ENCODE measurements at regions not wholly inside any gene's neighbourhood (a gene's known extent, or its start where the extent isn't known, plus 50 kb on each side); places are given as distances from the start of the nearest gene placed in this dataset.

- Mint-ChIP-seq H3K36me3 (no peaks in the 10 kb centered on the region), H3K4me3 (no peak overlapping the region), H3K27ac (no peak overlapping the region), H3K27me3 (no peaks in the 10 kb centered on the region), H3K9me3 (peaks cover 4% of the 10 kb centered on the region), H3K4me1 (ENCODE audit: unreplicated experiment) (no peaks in the 10 kb centered on the region)
- DNase-seq (ENCODE audit: extremely low spot score, unreplicated experiment) = no peak
- no peak for TF ChIP-seq CTCF (conservative IDR thresholded peaks at IDR 0.05)
These were observed 58.8 kb upstream of the ATP6AP2 start for GRCh38 chrX:40521868-40522450.

GRCh38 chrX:40514376-40514775 is 66.4 kb upstream of the ATP6AP2 start:
- DNase-seq (ENCODE audit: extremely low spot score, unreplicated experiment) = no peak
- H3K4me1 Mint-ChIP-seq (ENCODE audit: unreplicated experiment) = no peaks in the 10 kb centered on the region
- H3K27ac Mint-ChIP-seq = no peak overlapping the region
- no peak for TF ChIP-seq CTCF (conservative IDR thresholded peaks at IDR 0.05)
- no peaks in the 10 kb centered on the region for H3K36me3 Mint-ChIP-seq
- no peak overlapping the region for H3K4me3 Mint-ChIP-seq
- H3K9me3 Mint-ChIP-seq = peaks cover 4% of the 10 kb centered on the region
- no peaks in the 10 kb centered on the region for H3K27me3 Mint-ChIP-seq

DNA sequence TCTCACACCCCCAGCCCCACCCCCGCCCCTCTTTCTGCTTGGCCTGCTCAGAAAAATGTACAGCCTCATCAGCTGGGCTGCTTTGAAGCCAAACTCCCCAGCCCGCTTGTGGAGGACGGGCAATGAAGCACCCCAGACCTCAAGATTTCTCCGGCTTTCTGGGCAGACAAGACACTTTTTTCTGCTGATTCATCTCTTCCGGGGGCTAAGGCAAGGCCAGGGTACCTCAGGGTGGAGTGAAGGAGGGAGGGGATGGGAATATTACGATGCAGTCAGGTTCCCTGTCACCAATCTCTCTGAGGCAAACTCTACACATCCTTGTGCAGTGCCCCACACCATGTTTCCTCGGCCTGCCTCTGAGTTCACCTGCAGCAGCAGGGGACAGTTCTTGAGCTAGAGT is 66.9 kb upstream of the ATP6AP2 start:
- H3K36me3 Mint-ChIP-seq = no peaks in the 10 kb centered on the region
- no peak for DNase-seq (ENCODE audit: extremely low spot score, unreplicated experiment)
- H3K9me3 Mint-ChIP-seq = peaks cover 4% of the 10 kb centered on the region
- H3K27me3 Mint-ChIP-seq = no peaks in the 10 kb centered on the region
- H3K4me1 Mint-ChIP-seq (ENCODE audit: unreplicated experiment) = no peaks in the 10 kb centered on the region
- H3K27ac Mint-ChIP-seq = no peak overlapping the region
- no peak overlapping the region for H3K4me3 Mint-ChIP-seq
- no peak for TF ChIP-seq CTCF (conservative IDR thresholded peaks at IDR 0.05)

- no peaks in the 10 kb centered on the region for H3K36me3 Mint-ChIP-seq
- H3K4me1 Mint-ChIP-seq (ENCODE audit: unreplicated experiment) = no peaks in the 10 kb centered on the region
These were observed 67.8 kb upstream of the ATP6AP2 start for GRCh38 chrX:40513012-40513411.

GRCh38 chrX:40511258-40511657 is 69.5 kb upstream of the ATP6AP2 start:
- H3K4me1 Mint-ChIP-seq (ENCODE audit: unreplicated experiment) = no peaks in the 10 kb centered on the region
- H3K27me3 Mint-ChIP-seq = no peaks in the 10 kb centered on the region
- H3K36me3 Mint-ChIP-seq = no peaks in the 10 kb centered on the region
- no peak for DNase-seq (ENCODE audit: extremely low spot score, unreplicated experiment)
- H3K27ac Mint-ChIP-seq = no peak overlapping the region
- no peak for TF ChIP-seq CTCF (conservative IDR thresholded peaks at IDR 0.05)
- no peak overlapping the region for H3K4me3 Mint-ChIP-seq
- no peaks in the 10 kb centered on the region for H3K9me3 Mint-ChIP-seq

More at GRCh38 chrX:40513012-40513411, 67.8 kb upstream of the ATP6AP2 start:
- Mint-ChIP-seq H3K4me3 (no peak overlapping the region), H3K27me3 (no peaks in the 10 kb centered on the region), H3K9me3 (no peaks in the 10 kb centered on the region), H3K27ac (no peak overlapping the region)
- no peak for TF ChIP-seq CTCF (conservative IDR thresholded peaks at IDR 0.05)
- no peak for DNase-seq (ENCODE audit: extremely low spot score, unreplicated experiment)

- no peaks in the 10 kb centered on the region for H3K27me3 Mint-ChIP-seq
- no peaks in the 10 kb centered on the region for H3K4me1 Mint-ChIP-seq (ENCODE audit: unreplicated experiment)
- no peak for TF ChIP-seq CTCF (conservative IDR thresholded peaks at IDR 0.05)
- H3K9me3 Mint-ChIP-seq = no peaks in the 10 kb centered on the region
- H3K4me3 Mint-ChIP-seq = no peak overlapping the region
- DNase-seq (ENCODE audit: extremely low spot score, unreplicated experiment) = no peak
- no peaks in the 10 kb centered on the region for H3K36me3 Mint-ChIP-seq
- H3K27ac Mint-ChIP-seq = no peak overlapping the region
These were observed 72.2 kb upstream of the ATP6AP2 start for GRCh38 chrX:40508560-40508959.
